Posterior vena cava (tissue), 2 donors: ENCODE measurements at regions not wholly inside any gene's neighbourhood (a gene's known extent, or its start where the extent isn't known, plus 50 kb on each side); places are given as distances from the start of the nearest gene placed in this dataset.

Source experiments
- DNase-seq: peaks from one replicate; pipeline ENCODE4 v3.0.0-alpha.2; 2020; ENCODE audit warnings: low spot score
- intact Hi-C, 2 donors: fragments of 100-400 bp; cut with DNase I; formaldehyde crosslinking; loops; one replicate each; pipeline versions ENCODE4 v1.14.1 to v1.14.2; 2022 to 2023
- donor health status: DM: yes; HTN: yes; CAD: no.
- donor health status: DM: yes; HTN: yes; CAD: no.

DNA sequence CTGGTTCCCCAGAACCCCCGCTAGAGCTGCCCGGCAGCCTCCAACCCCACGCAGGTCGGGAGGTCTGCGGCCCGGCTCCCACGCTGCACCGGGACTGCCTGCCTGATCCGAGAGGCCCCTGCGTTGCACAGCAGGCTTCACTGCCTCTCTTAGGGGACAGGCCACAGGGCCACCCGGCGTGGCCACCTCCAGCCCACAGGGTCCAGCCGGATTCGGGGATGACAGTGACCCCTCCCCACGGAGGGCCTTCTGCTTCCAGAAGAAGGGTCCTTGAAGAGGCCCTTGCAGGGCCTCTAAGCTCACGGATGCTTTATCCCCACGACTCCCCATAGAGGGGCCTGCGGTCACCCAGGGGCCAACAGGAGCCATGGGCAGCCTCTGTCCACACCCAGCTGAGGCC lies 66.1 kb upstream of the PPP1R26 start:
- peak; percentile 75 for DNase-seq
- intact Hi-C loops: loop anchor here in 1 of 2 donors (5.0 kb wide), 1 partner anchor 326 kb away; the partner anchor contains the start of gene OLFM1

DNA sequence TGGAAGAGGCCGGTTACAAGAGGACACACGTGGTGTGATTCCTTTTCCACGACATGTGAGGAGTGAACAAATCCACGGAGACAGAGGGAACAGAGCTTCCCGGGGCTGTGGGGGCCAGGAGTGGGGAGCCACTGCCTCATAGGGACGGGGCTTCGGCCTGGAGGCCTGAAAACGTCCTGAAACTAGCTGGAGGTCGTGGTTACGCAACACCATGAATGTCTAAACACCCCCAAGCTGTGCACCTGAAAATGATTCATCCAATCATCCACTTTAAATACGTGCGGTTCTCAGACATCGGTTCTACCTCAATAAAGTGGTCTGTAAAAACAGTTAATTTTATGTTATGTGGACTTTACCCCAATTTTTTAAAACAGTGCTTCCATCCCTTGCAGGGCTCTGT lies 65.3 kb upstream of the PPP1R26 start:
- DNase-seq: no peak
- intact Hi-C loops: loop anchor here in 1 of 2 donors (5.0 kb wide), 1 partner anchor 327 kb away; the partner anchor contains the start of gene OLFM1

DNA sequence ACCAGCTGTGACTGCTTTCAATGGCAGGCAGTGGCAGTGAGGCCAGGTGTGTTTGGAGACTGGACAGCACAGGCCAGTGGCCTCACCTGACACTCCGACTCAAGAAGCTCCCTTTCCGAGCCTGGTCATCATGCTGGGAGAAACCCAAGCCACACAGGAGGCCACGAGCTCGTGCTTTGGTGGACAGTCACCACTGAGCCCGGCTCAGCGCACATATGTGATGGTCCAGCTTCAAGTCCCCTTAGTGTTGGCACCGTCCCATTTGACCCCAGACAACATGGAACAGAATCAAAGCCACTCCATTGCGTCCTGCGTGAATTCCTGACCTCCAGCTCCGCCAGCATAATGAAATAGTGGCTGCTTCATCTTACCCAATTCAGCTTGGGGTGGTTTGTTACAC lies 64.0 kb upstream of the PPP1R26 start:
- intact Hi-C loops: no loop called here
- peak; percentile 43 for DNase-seq

DNA sequence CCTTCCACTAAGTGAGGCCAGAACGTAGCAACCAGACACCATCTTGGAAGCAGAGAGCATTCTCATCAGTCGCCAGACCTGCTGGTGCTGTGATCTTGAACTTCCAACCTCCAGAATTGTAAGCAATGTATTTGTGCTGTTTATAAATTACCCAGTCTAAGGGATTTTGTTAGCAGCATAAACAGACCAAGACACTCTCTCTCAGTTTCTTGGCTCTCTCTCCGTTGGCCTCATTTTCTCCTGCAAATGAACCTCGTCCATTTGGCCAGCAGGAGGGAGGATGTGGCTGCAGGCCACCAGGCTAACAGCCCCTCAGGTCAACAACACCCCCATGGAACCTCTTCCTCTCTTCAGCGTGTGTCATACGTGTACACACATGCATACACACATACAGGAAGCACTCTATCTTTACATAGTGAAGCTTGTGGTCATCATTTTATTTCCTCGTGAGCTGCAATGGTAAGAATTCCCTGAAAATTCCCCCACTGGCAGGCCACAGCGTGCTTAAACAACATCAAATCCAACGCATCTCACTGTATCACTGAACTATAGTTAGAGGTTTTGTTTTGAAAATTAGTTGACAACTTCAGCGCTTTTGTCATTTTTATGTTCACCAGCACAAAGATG lies 62.8 kb upstream of the PPP1R26 start:
- DNase-seq: no peak
- intact Hi-C loops: no loop called here

DNA sequence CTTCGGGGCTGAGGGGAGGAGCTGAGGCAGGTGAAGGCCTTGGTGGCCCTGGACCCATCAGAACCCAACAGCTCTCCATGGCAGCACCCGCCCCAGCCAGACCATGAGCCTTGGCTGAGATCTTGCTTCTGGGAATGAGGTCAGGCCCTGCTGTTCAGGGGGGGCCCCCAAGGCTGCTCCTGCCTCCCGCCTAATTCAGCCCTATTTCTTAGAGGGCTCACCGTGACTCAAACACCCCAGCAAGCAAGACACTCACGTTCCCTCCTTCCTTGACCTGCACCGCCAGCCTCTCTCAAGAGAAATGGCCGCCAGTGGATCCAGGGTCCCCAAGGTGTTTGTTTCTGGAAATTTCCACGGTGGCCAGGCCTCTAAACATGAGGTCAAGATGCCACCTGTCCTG lies 61.4 kb upstream of the PPP1R26 start:
- DNase-seq: peak; percentile 50
- intact Hi-C loops: no loop called here

DNA sequence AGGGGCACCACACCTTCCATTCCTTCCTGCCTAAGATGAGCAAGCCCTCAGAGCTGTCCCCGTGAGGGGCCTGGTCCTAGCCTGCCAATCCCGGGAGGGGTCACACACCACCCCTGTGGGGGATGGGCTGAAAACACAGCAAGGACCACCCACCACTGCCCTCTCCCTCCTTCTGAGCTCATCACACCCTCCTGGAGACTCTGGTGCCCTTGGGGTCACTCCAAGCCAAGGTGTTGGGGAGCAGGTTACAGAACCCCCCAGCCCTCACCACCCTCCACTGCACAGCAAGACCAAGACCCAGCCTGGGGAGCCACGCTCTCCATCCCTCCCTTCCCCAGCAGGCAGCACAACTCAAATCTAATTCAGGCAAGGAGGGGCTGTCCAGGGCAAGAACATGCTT lies 60.5 kb upstream of the PPP1R26 start:
- intact Hi-C loops: no loop called here
- DNase-seq: peak; percentile 62

DNA sequence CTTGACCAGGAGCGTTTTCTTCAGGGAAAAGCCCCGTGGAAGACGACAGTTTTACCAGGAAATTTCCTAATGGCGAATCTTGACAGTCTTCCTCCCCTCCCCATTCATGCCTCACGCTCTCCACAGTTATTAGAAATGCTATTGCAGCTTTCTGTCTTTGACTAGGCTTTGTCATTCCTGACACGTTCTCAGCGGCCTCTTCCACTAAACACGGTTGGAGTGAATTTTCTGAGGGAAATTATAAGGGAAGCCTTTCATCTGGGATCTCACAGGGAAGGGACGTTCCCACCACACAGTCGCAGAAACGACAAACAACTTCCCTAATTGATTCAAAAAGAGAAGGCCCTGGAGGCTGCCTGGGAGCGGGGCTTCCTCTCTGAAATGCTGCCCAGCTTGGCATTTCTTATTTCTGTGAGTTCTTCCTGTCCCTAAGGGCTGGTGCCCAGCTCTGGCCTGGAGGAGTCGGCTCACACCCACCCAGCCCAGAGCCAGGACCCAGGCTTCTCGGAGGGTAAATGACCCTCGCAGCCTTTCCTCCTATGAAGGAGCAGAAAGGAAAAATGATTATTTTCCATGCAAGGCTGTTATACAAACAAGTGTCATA lies 57.1 kb upstream of the PPP1R26 start:
- intact Hi-C loops: loop anchor here in 1 of 2 donors (5.0 kb wide), 1 partner anchor 780 kb away; the partner anchor contains the start of gene COL5A1
- peak; percentile 45 for DNase-seq

DNA sequence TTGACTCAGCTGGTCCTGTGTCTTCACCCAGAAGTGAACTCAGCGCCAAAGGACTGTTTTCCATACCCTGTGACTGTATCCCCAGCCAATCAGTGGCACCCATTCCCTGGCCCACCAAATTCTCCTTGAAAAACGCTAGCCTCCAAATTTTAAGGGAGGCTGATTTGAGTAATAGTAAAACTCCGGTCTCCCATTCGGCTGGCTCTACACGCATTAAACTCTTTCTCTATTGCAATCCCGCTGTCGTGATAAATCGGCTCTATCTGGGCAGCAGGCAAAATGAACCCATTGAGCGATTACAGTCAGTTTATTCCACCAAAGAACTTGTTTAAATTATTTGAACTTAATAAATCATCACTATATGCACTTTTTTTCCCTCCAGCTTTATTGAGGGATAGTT lies 55.9 kb upstream of the PPP1R26 start:
- intact Hi-C loops: loop anchor here in 1 of 2 donors (5.0 kb wide), 1 partner anchor 781 kb away; the partner anchor contains the start of gene COL5A1
- no peak for DNase-seq
